SHP77 treated with DMSO at 0.1 percent for 48 hours (cell line): ENCODE measurements at regions not wholly inside any gene's neighbourhood (a gene's known extent, or its start where the extent isn't known, plus 50 kb on each side); places are given as distances from the start of the nearest gene placed in this dataset.

ENCODE experiments used
- DNase-seq: peaks from one replicate; lab custom pipeline; 2025; lab: John Stamatoyannopoulos, UW

DNA sequence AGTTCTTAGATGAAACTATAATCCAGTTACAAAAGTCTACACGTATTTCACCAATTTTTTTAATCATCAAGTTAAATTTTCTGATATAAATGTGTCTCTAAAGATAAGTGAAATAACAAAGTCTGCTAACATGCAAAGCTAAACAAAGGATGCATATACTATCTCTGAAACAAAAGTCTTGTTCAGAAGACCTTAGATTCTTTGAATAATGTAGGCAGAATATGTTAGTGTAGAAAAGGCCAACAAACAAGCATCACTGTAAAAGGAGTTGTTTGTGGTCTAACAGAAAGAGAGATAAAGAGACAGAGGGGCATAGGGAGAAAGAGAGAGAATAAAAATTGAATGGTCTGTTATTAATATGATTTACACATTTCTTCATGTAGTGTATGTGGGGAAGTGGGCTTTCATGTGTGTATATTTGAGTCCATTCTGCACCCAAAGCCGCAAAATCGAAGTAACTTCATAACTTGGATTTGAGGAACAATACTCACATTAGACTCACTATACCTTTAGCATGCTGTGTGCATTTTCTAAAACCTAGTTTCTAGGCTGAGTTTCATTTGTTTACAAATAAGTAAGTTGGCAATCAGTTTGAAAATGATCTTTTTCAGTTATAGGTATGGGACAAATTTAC lies 734.8 kb upstream of the REG3G start:
- no peak for DNase-seq

GRCh38 chr2:78293768-78294167 lies 731.7 kb upstream of the REG3G start:
- DNase-seq, result no peak

DNA sequence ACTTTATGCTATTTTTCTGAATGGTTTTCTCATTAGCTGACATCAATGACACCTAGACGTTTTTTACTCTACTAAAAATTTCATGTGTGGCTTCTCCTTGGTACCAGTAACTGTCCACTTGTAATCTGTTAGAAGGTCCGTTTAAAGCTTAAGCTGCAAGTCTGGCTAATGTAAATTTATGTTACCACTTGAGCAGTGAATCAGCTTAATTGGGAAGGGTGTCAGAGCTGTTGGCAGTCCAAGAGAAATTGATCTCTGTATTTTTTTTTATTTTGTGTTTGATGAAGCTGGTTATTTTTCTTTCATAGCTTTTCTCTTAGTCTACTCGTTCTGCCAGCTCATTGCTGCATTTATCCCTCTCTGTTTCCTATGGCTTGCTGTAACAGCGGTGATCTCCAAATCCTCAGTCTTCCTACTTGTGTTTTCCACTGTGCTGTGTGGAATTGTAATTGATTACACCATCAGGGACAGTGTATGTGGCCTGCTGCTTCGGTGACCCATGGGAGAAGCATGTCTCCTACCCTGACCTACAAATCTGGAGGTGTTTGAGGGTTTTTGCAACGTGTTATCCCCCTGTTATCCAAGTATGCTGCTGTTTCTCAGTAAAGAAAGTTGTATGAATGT lies 724.2 kb upstream of the REG3G start:
- DNase-seq, result no peak

- no peak for DNase-seq
Measured at GRCh38 chr2:78304678-78305077, 720.8 kb upstream of the REG3G start.

GRCh38 chr2:78309460-78309859 lies 716.0 kb upstream of the REG3G start:
- no peak for DNase-seq

GRCh38 chr2:78315368-78315767 lies 710.1 kb upstream of the REG3G start:
- DNase-seq, result no peak

DNA sequence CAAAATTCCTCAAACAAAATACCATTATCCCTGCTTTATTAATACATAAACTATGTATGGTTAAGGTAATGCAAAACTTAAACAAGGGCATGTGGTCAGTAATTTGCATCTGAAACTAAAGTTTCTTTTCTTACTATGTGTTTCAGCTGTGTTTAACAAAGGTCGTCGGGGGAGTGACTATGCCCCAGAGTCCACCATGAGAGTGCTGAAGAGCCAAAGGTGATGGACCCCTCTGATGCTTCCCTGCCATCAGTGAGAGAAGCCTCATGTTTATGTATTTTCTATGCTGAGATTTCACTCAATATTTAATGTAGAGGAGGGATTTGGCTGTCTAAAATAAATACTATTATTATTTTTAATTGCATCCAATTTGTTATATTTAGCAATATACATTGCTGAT lies 707.2 kb upstream of the REG3G start:
- no peak for DNase-seq

DNA sequence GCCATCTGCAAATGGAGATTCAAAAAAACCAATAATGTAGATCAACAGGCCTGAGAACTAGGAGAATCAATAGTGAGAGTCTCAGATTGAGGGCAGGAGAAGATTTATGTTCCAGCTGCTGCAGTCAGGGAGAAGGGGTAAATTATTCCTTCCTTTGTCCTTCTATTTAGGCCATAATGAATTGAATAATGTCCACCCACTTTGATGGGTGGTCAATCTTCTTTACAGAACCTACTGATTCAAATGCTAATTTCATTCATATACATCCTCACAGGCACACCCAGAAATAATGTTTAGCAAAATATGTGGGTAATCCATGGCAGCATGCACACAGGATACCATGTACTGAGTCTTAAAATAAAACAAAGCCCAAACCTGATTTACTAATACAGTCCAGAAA lies 695.3 kb upstream of the REG3G start:
- DNase-seq, result no peak

GRCh38 chr2:78351208-78351607 lies 674.3 kb upstream of the REG3G start:
- DNase-seq, result peak; percentile 2

DNA sequence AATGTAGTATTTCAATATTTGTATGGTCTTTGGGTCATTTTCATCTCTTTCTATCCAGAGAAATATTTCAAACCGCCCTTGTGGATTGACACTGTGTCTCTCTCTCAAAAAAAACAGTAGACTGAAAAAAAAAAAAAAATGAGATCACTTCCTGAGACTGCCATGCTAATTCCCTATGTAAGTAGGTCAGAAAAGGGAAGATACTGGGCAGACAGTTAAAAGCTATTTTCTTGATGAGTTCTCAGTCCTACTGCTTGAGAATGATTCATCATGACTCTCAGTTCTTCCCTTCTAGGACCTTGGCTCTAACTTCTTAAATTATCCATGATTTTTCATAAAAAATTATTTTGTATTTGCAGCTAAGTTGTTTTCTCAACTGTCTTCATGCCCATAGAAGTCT lies 672.3 kb upstream of the REG3G start:
- no peak for DNase-seq

DNA sequence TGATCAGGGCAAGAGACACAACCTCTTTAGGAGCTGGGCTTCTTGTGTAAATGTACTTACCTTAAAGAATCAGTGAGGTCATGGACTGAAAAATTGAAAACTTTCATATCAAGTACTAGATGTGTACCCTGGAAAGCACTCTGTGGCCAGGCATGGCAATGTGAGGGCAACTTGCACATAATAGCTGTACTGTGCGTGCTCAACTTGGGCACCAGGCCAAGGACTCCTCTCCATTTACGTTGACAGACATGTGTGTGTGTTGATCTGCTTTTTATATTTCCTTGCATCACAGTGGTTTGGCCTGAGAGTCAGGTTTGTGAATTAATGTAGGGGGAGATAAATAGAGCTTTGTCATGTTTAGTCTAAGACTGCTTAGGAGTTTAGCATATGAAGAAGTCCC lies 669.5 kb upstream of the REG3G start:
- DNase-seq, result no peak

DNA sequence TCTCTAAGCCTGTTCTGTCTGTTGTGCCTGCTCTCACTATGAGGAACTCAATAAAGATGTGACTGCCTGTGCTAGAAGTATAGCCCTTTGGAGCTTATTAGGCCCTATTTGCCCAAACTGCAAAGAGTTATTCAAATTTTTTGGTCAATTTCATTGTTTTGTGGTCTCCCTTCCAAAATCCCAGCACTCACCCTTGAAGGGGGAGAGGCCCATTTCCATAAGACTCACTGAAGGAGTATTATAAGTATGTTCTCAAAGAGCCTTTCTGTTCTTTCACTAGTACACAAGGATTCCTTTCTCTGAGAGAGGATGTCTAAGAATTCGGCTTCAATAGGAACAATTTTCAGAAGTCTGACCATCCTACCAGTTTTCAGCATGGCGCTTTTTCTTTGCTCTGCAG lies 641.9 kb upstream of the REG3G start:
- DNase-seq, result no peak

DNA sequence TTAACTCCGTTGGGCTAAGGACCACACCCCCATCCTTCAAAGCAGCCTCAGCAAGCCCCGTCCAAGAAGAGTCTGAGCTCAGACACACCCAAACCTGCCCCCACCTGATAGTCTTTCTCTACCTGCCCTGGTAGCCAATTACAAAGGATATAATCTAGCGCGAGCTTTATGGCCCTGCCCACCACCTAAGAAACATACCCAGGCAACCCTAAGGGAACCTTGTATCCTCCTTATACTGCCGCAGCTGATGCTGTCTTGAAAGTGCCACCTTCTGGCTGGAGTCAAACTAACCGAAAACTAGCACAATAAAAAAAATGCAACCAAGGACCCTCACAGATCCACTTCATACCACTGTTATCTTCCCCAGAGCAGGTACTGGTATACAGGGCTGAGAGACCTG lies 628.3 kb upstream of the REG3G start:
- DNase-seq, result no peak

GRCh38 chr2:78407960-78408794 lies 617.3 kb upstream of the REG3G start:
- DNase-seq, result no peak

DNA sequence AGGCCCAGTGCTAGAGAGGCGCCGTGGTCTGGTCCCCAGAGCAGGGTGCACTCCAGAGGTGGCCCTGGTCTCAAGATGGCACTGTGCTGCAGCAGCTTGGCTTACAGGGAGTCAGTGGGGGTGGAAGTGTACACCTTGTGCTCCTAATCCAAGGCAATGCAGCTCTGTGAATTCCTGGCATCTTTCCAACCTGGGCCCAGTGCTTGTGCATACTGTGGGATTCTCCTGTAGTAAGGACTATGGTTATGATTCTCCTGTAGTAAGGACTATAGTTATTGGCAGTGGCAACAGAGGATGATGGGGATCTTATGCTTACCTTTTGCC lies 616.7 kb upstream of the REG3G start:
- no peak for DNase-seq

- no peak for DNase-seq
Measured at GRCh38 chr2:78411303-78411702, 614.2 kb upstream of the REG3G start.

GRCh38 chr2:78416625-78417300 lies 608.7 kb upstream of the REG3G start:
- no peak for DNase-seq

DNA sequence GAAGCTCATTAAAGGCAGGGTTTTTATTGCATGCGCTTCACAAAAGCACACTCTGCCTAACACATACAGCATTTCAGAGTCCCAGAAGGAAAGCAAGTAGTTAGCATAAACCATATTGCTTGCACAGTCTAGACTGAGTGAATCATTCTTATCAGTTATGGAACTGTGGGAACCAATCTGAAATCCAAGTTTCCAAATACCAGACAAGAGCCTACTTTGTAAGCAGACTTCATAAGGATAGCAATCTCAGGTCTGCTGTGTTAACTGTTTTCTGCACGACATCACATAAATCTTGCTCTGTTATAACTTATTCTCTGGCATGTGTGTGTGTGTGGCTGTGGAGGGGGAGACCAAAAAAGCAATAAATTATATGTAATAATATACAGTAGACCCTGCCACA lies 608.1 kb upstream of the REG3G start:
- DNase-seq, result peak; percentile 19

GRCh38 chr2:78418021-78418420 lies 607.5 kb upstream of the REG3G start:
- DNase-seq, result peak; percentile 37

DNA sequence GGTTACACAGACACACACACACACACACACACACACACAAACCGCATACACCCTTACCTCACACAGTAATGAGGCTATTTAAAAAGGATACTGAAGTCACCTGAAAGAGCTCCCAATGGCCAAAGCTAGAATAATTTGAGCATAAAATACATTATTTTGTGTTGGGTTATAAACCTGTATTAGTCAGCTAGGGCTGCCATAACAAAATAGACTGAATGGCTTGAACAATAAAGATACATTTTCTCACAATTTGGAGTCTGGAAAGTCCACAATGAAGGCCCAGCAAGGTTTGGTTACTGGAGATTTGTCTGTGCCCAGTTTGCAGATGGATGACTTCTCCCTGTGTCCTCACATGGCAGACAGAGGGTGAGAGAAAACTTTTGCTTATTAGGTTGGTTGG lies 605.4 kb upstream of the REG3G start:
- no peak for DNase-seq

- no peak for DNase-seq
Measured at GRCh38 chr2:78423631-78424030, 601.9 kb upstream of the REG3G start.

DNA sequence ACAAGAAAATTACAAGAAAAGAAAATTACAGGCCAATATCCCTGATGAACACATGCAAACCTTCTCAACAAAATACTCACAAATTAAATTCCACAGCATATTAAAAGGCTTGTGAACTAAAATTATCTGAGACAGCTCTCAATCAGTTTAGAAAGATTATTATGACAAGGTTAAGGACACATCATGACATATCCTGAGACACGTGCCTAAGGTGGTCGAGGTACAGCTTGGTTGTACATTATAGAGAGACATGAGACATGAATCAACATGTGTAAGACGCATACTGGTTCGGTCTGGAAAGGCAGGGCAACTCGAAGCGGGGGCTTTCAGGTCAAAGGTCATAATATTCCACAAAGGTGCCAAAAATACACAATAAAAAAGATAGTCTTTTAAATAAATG lies 598.3 kb upstream of the REG3G start:
- DNase-seq, result no peak

GRCh38 chr2:78431241-78431640 lies 594.3 kb upstream of the REG3G start:
- no peak for DNase-seq
